H1 (cell line): ENCODE measurements at regions not wholly inside any gene's neighbourhood (a gene's known extent, or its start where the extent isn't known, plus 50 kb on each side); places are given as distances from the start of the nearest gene placed in this dataset.

ENCODE experiments used
- CTCF ChIA-PET: fragments of 300-600 bp; sonication (Branson Sonifier 250); formaldehyde crosslinking; loops from one replicate; lab custom pipeline; 2021; ENCODE audit not compliant: partially characterized antibody; lab: Charles Lee
- POLR2A ChIA-PET: fragments of 300-600 bp; sonication (Branson Sonifier 250); formaldehyde crosslinking; loops from one replicate; lab custom pipeline; 2021; ENCODE audit warnings: inconsistent platforms; ENCODE audit not compliant: partially characterized antibody; lab: Charles Lee
- DNase-seq, 2 experiments: peaks; one replicate each; pipeline versions ENCODE4 v3.0.0 to v3.0.0-alpha.2; 2010 to 2022; ENCODE audit warnings: low spot score in 2 of 2, low read depth in 1 of 2, mixed read lengths in 1 of 2
- FAIRE-seq: peaks from 2 replicates; lab custom pipeline; 2011; peaks lifted over from hg19 to GRCh38; lab: Jason Lieb, UNC
- H2AFZ ChIP-seq: 2 replicates; pipeline ENCODE4 v1.8.1; 2012; ENCODE audit warnings: low read length, inconsistent platforms
- H2AK5ac ChIP-seq: 2 replicates; pipeline ENCODE4 v1.6.1; 2013; ENCODE audit warnings: low read depth, low read length
- H2BK120ac ChIP-seq: replicated peaks from 2 replicates; pipeline ENCODE3; 2013; ENCODE audit warnings: low read depth, low read length, inconsistent platforms
- H2BK12ac ChIP-seq: 2 replicates; pipeline ENCODE4 v1.6.1; 2013; ENCODE audit warnings: low read depth, low read length
- H2BK15ac ChIP-seq: 2 replicates; pipeline ENCODE4 v1.6.1; 2013; ENCODE audit warnings: low read length
- H2BK20ac ChIP-seq: 2 replicates; pipeline ENCODE4 v1.6.1; 2013; ENCODE audit warnings: low read length
- H2BK5ac ChIP-seq: 2 replicates; pipeline ENCODE4 v1.6.1; 2013; ENCODE audit warnings: low read depth, low read length
- H3K14ac ChIP-seq: 2 replicates; pipeline ENCODE4 v1.6.1; 2013; ENCODE audit warnings: inconsistent platforms; ENCODE audit not compliant: insufficient read length
- H3K18ac ChIP-seq: 2 replicates; pipeline ENCODE4 v1.6.1; 2013; ENCODE audit warnings: low read length; ENCODE audit errors: extremely low read depth
- H3K23ac ChIP-seq: 2 replicates; pipeline ENCODE4 v1.6.1; 2013; ENCODE audit warnings: inconsistent platforms; ENCODE audit not compliant: insufficient read length
- H3K23me2 ChIP-seq: 2 replicates; pipeline ENCODE4 v1.6.1; 2013; ENCODE audit warnings: low read depth, low read length
- H3K27ac ChIP-seq: 2 replicates; pipeline ENCODE4 v1.6.1; 2011; ENCODE audit warnings: low read depth, low read length, inconsistent platforms
- H3K27me3 ChIP-seq, 4 experiments: replicated peaks in 1 of 4; 1 replicate in 1 of 4; 2 replicates in 3 of 4; pipeline versions ENCODE4 v1.6.1 to v1.8.1; 2011 to 2013; ENCODE audit warnings: low read length in 3 of 4, mild to moderate bottlenecking in 3 of 4, inconsistent platforms in 2 of 4, mixed read lengths in 2 of 4, moderate library complexity in 1 of 4; ENCODE audit not compliant: control insufficient read depth in 3 of 4, insufficient read depth in 3 of 4; ENCODE audit errors: extremely low read depth in 1 of 4
- H3K36me3 ChIP-seq, 4 experiments: 2 replicates each; pipeline versions ENCODE4 v1.6.1 to v1.8.1; 2011 to 2013; ENCODE audit warnings: mild to moderate bottlenecking in 4 of 4, low read length in 3 of 4, moderate library complexity in 2 of 4, control low read depth in 1 of 4, inconsistent platforms in 1 of 4; ENCODE audit not compliant: insufficient read depth in 4 of 4, control insufficient read depth in 2 of 4
- H3K4ac ChIP-seq: replicated peaks from 2 replicates; pipeline ENCODE3; 2013; ENCODE audit warnings: low read length, low read depth, mixed read lengths, inconsistent platforms; ENCODE audit not compliant: insufficient read length
- H3K4me1 ChIP-seq, 4 experiments: replicated peaks in 1 of 4; 1 replicate in 1 of 4; 2 replicates in 3 of 4; pipeline versions ENCODE4 v1.6.1 to v1.8.1; 2011 to 2013; ENCODE audit warnings: low read length in 3 of 4, inconsistent platforms in 2 of 4, mixed read lengths in 1 of 4; ENCODE audit not compliant: insufficient read depth in 4 of 4, control insufficient read depth in 3 of 4
- H3K4me2 ChIP-seq, 2 experiments: 2 replicates each; pipeline versions ENCODE4 v1.6.1 to v1.8.1; 2011 to 2013; ENCODE audit warnings: low read depth in 2 of 2, low read length in 2 of 2, control low read depth in 1 of 2, inconsistent platforms in 1 of 2, mild to moderate bottlenecking in 1 of 2; ENCODE audit not compliant: insufficient read depth in 1 of 2
- H3K4me3 ChIP-seq, 4 experiments: fragments of 200-600, 300-600 bp in 1 of 4; sonication (generic), shearing (Covaris generic), sonication (Bioruptor Twin) in 1 of 4; 2 replicates each; pipeline versions ENCODE4 v1.5.1 to v1.8.1; 2011 to 2016; ENCODE audit warnings: low read length in 4 of 4, low read depth in 3 of 4, control low read depth in 2 of 4, inconsistent platforms in 2 of 4, mild to moderate bottlenecking in 2 of 4, mixed read lengths in 1 of 4, moderate library complexity in 1 of 4; ENCODE audit not compliant: insufficient read depth in 2 of 4; ENCODE audit errors: extremely low read depth in 1 of 4
- H3K56ac ChIP-seq: replicated peaks from 2 replicates; pipeline ENCODE3; 2013; ENCODE audit warnings: low read depth, mild to moderate bottlenecking, mixed read lengths, low read length, inconsistent platforms; ENCODE audit not compliant: insufficient read length
- H3K79me1 ChIP-seq: 2 replicates; pipeline ENCODE4 v1.6.1; 2013; ENCODE audit warnings: low read depth, low read length, control low read depth
- H3K79me2 ChIP-seq, 2 experiments: 2 replicates each; pipeline versions ENCODE4 v1.6.1 to v1.8.1; 2012 to 2013; ENCODE audit warnings: low read length in 2 of 2, mild to moderate bottlenecking in 2 of 2, inconsistent platforms in 1 of 2; ENCODE audit not compliant: insufficient read depth in 2 of 2, control insufficient read depth in 1 of 2
- H3K9ac ChIP-seq, 4 experiments: replicated peaks in 1 of 4; 1 replicate in 1 of 4; 2 replicates in 3 of 4; pipeline versions ENCODE4 v1.6.1 to v1.8.1; 2011 to 2013; ENCODE audit warnings: low read depth in 3 of 4, low read length in 3 of 4, control low read depth in 2 of 4, mild to moderate bottlenecking in 2 of 4, moderate library complexity in 2 of 4, inconsistent platforms in 1 of 4; ENCODE audit errors: extremely low read depth in 1 of 4
- H3K9me3 ChIP-seq, 2 experiments: 2 replicates each; pipeline versions ENCODE4 v1.6.1 to v1.8.1; 2012 to 2013; ENCODE audit warnings: mild to moderate bottlenecking in 2 of 2, moderate library complexity in 2 of 2, control low read depth in 1 of 2, inconsistent platforms in 1 of 2, low read depth in 1 of 2, low read length in 1 of 2, mixed read lengths in 1 of 2; ENCODE audit not compliant: insufficient read depth in 2 of 2
- H4K20me1 ChIP-seq, 2 experiments: replicated peaks in 1 of 2; 2 replicates each; pipeline versions ENCODE3 to v1.8.1; 2011 to 2013; ENCODE audit warnings: inconsistent platforms in 2 of 2, low read length in 2 of 2, mild to moderate bottlenecking in 1 of 2; ENCODE audit not compliant: insufficient read depth in 2 of 2, control insufficient read depth in 1 of 2
- H4K5ac ChIP-seq: 2 replicates; pipeline ENCODE4 v1.6.1; 2013; ENCODE audit warnings: low read length, low read depth, mixed read lengths, inconsistent platforms; ENCODE audit not compliant: insufficient read length
- H4K8ac ChIP-seq: 2 replicates; pipeline ENCODE4 v1.8.0; 2013; ENCODE audit warnings: mild to moderate bottlenecking, moderate library complexity, low read length, inconsistent platforms; ENCODE audit not compliant: insufficient read depth; ENCODE audit errors: extremely low read depth
- H4K91ac ChIP-seq: replicated peaks from 2 replicates; pipeline ENCODE3; 2013; ENCODE audit warnings: low read length, mixed read lengths, inconsistent platforms; ENCODE audit not compliant: insufficient read length
- CHD2 ChIP-seq: IDR thresholded peaks from 2 replicates; pipeline ENCODE4 v1.6.1; 2012; ENCODE audit warnings: low read length, improper control_type of control experiment
- EZH2 ChIP-seq: fragments of 200-600 bp; sonication (generic); IDR thresholded peaks from 2 replicates; pipeline ENCODE4 v1.7.1; 2012; ENCODE audit warnings: low read depth, mild to moderate bottlenecking, moderate library complexity, low read length, inconsistent platforms; ENCODE audit not compliant: severe bottlenecking
- GABPA ChIP-seq: IDR thresholded peaks from 2 replicates; pipeline ENCODE4 v1.6.1; 2011; ENCODE audit warnings: mild to moderate bottlenecking, low read length, moderate library complexity, borderline replicate concordance; ENCODE audit not compliant: insufficient read depth
- GTF2F1 ChIP-seq: IDR thresholded peaks from 2 replicates; pipeline ENCODE4 v1.6.1; 2012; ENCODE audit warnings: low read depth, low read length, improper control_type of control experiment, borderline replicate concordance
- NRF1 ChIP-seq: IDR thresholded peaks from 2 replicates; pipeline ENCODE4 v1.6.1; 2011; ENCODE audit warnings: mild to moderate bottlenecking, low read depth, low read length, improper control_type of control experiment
- RAD21 ChIP-seq, 2 experiments: IDR thresholded peaks in 1 of 2; conservative IDR thresholded peaks in 1 of 2; 2 replicates each; pipeline ENCODE4 v1.6.1; 2011; ENCODE audit warnings: low read depth in 2 of 2, low read length in 2 of 2, improper control_type of control experiment in 1 of 2, inconsistent platforms in 1 of 2, mild to moderate bottlenecking in 1 of 2, moderate library complexity in 1 of 2
- SAP30 ChIP-seq: fragments of 300-600 bp; sonication (generic); IDR thresholded peaks from 2 replicates; pipeline ENCODE4 v1.7.1; 2012; ENCODE audit warnings: low read length, moderate library complexity, mild to moderate bottlenecking, inconsistent platforms; ENCODE audit not compliant: insufficient read depth, insufficient replicate concordance
- SIX5 ChIP-seq: IDR thresholded peaks from 2 replicates; pipeline ENCODE4 v1.6.1; 2011; ENCODE audit warnings: mild to moderate bottlenecking, low read depth, low read length
- TAF1 ChIP-seq: IDR thresholded peaks from 2 replicates; pipeline ENCODE4 v1.6.1; 2011; ENCODE audit warnings: mild to moderate bottlenecking, low read depth, low read length
- TEAD4 ChIP-seq: IDR thresholded peaks from 2 replicates; pipeline ENCODE4 v1.6.1; 2012; ENCODE audit warnings: low read depth, low read length, inconsistent platforms, mixed read lengths
- YY1 ChIP-seq: IDR thresholded peaks from 2 replicates; pipeline ENCODE4 v1.6.1; 2011; ENCODE audit warnings: low read depth, mild to moderate bottlenecking, low read length
- whole genome bisulfite sequencing, 2 experiments: shearing (Covaris generic) in 1 of 2; methylation state at CpG; one replicate each; pipeline versions ENCODE4 v1.1.6 to v1.1.7; 2013 to 2015; ENCODE audit warnings: low lambda C conversion rate in 2 of 2, mixed read lengths in 2 of 2, inconsistent platforms in 1 of 2, low coverage in 1 of 2, missing lambda C conversion rate in 1 of 2; ENCODE audit not compliant: insufficient replicate concordance in 2 of 2, insufficient coverage in 1 of 2, insufficient read length in 1 of 2; ENCODE audit errors: extremely low coverage in 1 of 2, missing lambda C conversion rate in 1 of 2; 5-methylcytosine and 5-hydroxymethylcytosine counted together
- TF ChIP-seq, protein P1 (sequence below): IDR thresholded peaks from 2 replicates; pipeline ENCODE4 v1.6.1; 2011; ENCODE audit warnings: low read depth, mild to moderate bottlenecking, low read length; ENCODE audit not compliant: insufficient read depth

DNA sequence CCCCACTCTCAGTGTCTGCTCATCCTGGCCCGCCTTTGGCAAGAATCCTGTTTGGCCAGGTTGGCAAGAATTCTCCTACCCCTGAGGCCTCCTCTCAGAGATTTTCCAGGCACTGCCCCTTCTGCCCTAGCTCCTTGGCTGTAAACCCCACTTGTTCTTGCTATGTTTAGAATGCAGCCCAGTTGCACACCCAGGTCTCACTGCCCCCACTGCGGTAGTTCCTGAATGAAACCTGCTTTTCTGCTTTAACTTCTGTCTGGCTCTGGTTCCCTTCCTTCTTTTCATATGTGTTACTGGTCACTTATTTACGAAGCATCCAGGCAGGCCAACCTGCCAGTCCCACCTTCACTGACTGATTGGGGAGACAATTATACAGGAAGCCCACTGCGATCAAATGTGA lies 576.9 kb downstream of the GLRX3 start:
- Histone ChIP-seq H3K4me3 (no peak overlapping the region), H4K91ac (no peak overlapping the region), H3K4ac (no peak overlapping the region), H3K27ac (no peak overlapping the region), H2BK12ac (no peak overlapping the region), H3K9me3 (no peaks in the 10 kb centered on the region), H2BK120ac (no peak overlapping the region), H2AK5ac (no peak overlapping the region), H2BK20ac (no peak overlapping the region), H3K23me2 (no peaks in the 10 kb centered on the region), H3K4me1 (no peaks in the 10 kb centered on the region), H4K20me1 (no peaks in the 10 kb centered on the region), H3K14ac (no peak overlapping the region), H3K56ac (no peak overlapping the region), H3K79me2 (no peaks in the 10 kb centered on the region), H3K18ac (no peak overlapping the region), H3K27me3 (no peaks in the 10 kb centered on the region), H4K8ac (no peak overlapping the region), H2AFZ (no peak overlapping the region), H3K4me2 (no peak overlapping the region), H3K9ac (no peak overlapping the region; a peak in 1 of 7 replicates), H3K36me3 (no peaks in the 10 kb centered on the region), H3K23ac (no peak overlapping the region), H3K79me1 (no peaks in the 10 kb centered on the region), H4K5ac (no peak overlapping the region), H2BK15ac (no peak overlapping the region), H2BK5ac (no peak overlapping the region)
- ChIA-PET CTCF (no interaction called here), POLR2A (no interaction called here)
- FAIRE-seq (no peak), DNase-seq (no peak)
- TF ChIP-seq GTF2F1 (no peak), SAP30 (no peak), SIX5 (no peak), CHD2 (no peak), NRF1 (no peak), RAD21 (IDR thresholded peaks at IDR 0.05 in 1 of 2, conservative IDR thresholded peaks at IDR 0.05 in 1 of 2; ENCODE audit: low read depth in 2 of 2, low read length in 2 of 2) (no peak), EZH2 (no peak), YY1 (no peak), GABPA (no peak), TAF1 (no peak), TEAD4 (no peak)
- TF ChIP-seq, protein P1, sequence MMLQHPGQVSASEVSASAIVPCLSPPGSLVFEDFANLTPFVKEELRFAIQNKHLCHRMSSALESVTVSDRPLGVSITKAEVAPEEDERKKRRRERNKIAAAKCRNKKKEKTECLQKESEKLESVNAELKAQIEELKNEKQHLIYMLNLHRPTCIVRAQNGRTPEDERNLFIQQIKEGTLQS, result no peak
- WGBS, 2 experiments, result 84% methylated on average over 4 of the region's 4 CpGs; no CpG with 5 or more reads in 1 of the 2 experiments
